WTC11 (cell line): ENCODE measurements at regions not wholly inside any gene's neighbourhood (a gene's known extent, or its start where the extent isn't known, plus 50 kb on each side); places are given as distances from the start of the nearest gene placed in this dataset.
A peak's percentile ranks its signal among the peaks of the same experiment; 100 is the strongest.

Source experiments
- ATAC-seq: fragments of 200-7000 bp; cut with Tn5 transposase; 2 replicates; pipeline ENCODE4 v1.10.0; 2021; ENCODE audit warnings: mild to moderate bottlenecking, moderate library complexity
- CTCF ChIA-PET: fragments of 300-600 bp; sonication (Branson Sonifier 250); formaldehyde crosslinking; loops from one replicate; lab custom pipeline; 2021; ENCODE audit warnings: antibody characterized with exemption; lab: Charles Lee
- POLR2A ChIA-PET: fragments of 350-600 bp; sonication (Branson Sonifier 250); formaldehyde crosslinking; loops from one replicate; lab custom pipeline; 2021; ENCODE audit warnings: antibody characterized with exemption; lab: Charles Lee
- DNase-seq: peaks from one replicate; pipeline ENCODE4 v3.0.0; 2021; ENCODE audit warnings: low spot score
- H3K27ac Mint-ChIP-seq: 2 replicates; pipeline ENCODE4 v1.8.0; 2021; ENCODE audit warnings: mixed read lengths
- H3K27me3 Mint-ChIP-seq: 2 replicates; pipeline ENCODE4 v1.8.0; 2021; ENCODE audit warnings: low read depth, mild to moderate bottlenecking, moderate library complexity, mixed read lengths
- H3K36me3 Mint-ChIP-seq: 2 replicates; pipeline ENCODE4 v1.8.0; 2021; ENCODE audit warnings: mixed read lengths
- H3K4me1 Mint-ChIP-seq: 2 replicates; pipeline ENCODE4 v1.8.0; 2022; ENCODE audit warnings: mixed read lengths
- H3K4me3 Mint-ChIP-seq: 2 replicates; pipeline ENCODE4 v1.8.0; 2021; ENCODE audit warnings: mild to moderate bottlenecking, moderate library complexity, mixed read lengths
- H3K9me3 Mint-ChIP-seq: 2 replicates; pipeline ENCODE4 v1.8.0; 2021; ENCODE audit warnings: mixed read lengths
- CREB1 ChIP-seq: sonication (generic); formaldehyde crosslinking; IDR thresholded peaks from 2 replicates; pipeline ENCODE4 v1.8.0; 2023; ENCODE audit warnings: mild to moderate bottlenecking, missing genetic modification reagents
- CTCF ChIP-seq: fragments of 200-600 bp; IDR thresholded peaks from 2 replicates; pipeline ENCODE4 v1.8.0; 2022; ENCODE audit warnings: antibody characterized with exemption
- ESRRA ChIP-seq: sonication (generic); formaldehyde crosslinking; IDR thresholded peaks from 2 replicates; pipeline ENCODE4 v1.8.1; 2022; ENCODE audit warnings: mild to moderate bottlenecking, missing genetic modification reagents, borderline replicate concordance
- FOXP4 ChIP-seq: sonication (generic); formaldehyde crosslinking; IDR thresholded peaks from 2 replicates; pipeline ENCODE4 v1.8.0; 2022; ENCODE audit warnings: mild to moderate bottlenecking, missing genetic modification reagents
- GTF2I ChIP-seq: fragments of 250-450 bp; sonication (Bioruptor Pico); conservative IDR thresholded peaks from 2 replicates; pipeline ENCODE4 v1.4.0; 2021; ENCODE audit warnings: mild to moderate bottlenecking
- MAX ChIP-seq: sonication (generic); formaldehyde crosslinking; IDR thresholded peaks from 2 replicates; pipeline ENCODE4 v1.8.0; 2022; ENCODE audit warnings: mild to moderate bottlenecking, missing genetic modification reagents
- NFATC4 ChIP-seq: fragments of 250-450 bp; sonication (Bioruptor Pico); IDR thresholded peaks from 2 replicates; pipeline ENCODE4 v1.9.0; 2021; ENCODE audit warnings: mild to moderate bottlenecking
- NR3C1 ChIP-seq: sonication (generic); formaldehyde crosslinking; conservative IDR thresholded peaks from 2 replicates; pipeline ENCODE4 v1.8.1; 2023; ENCODE audit warnings: low read depth, mild to moderate bottlenecking, missing genetic modification reagents
- OVOL2 ChIP-seq: fragments of 250-450 bp; sonication (Bioruptor Pico); IDR thresholded peaks from 2 replicates; pipeline ENCODE4 v1.9.0; 2021; ENCODE audit warnings: mild to moderate bottlenecking, borderline replicate concordance
- STAT6 ChIP-seq: sonication (generic); formaldehyde crosslinking; conservative IDR thresholded peaks from 2 replicates; pipeline ENCODE4 v1.8.1; 2023; ENCODE audit warnings: mild to moderate bottlenecking, low read depth, missing genetic modification reagents, moderate library complexity
- TEAD1 ChIP-seq: sonication (generic); formaldehyde crosslinking; IDR thresholded peaks from 2 replicates; pipeline ENCODE4 v1.8.0; 2022; ENCODE audit warnings: mild to moderate bottlenecking, missing genetic modification reagents
- ZNF219 ChIP-seq: sonication (generic); formaldehyde crosslinking; IDR thresholded peaks from 2 replicates; pipeline ENCODE4 v1.8.0; 2023; ENCODE audit warnings: missing genetic modification reagents, mild to moderate bottlenecking, borderline replicate concordance
- ZNF263 ChIP-seq: sonication (generic); formaldehyde crosslinking; IDR thresholded peaks from 2 replicates; pipeline ENCODE4 v1.8.1; 2022; ENCODE audit warnings: low read depth, mild to moderate bottlenecking, moderate library complexity, missing genetic modification reagents
- ZNF423 ChIP-seq: fragments of 250-450 bp; sonication (Bioruptor Pico); IDR thresholded peaks from 2 replicates; pipeline ENCODE4 v2.1.2; 2022; ENCODE audit warnings: mild to moderate bottlenecking, moderate library complexity
- ZNF512 ChIP-seq: sonication (generic); formaldehyde crosslinking; IDR thresholded peaks from 2 replicates; pipeline ENCODE4 v1.8.1; 2022; ENCODE audit warnings: missing genetic modification reagents, borderline replicate concordance
- TF ChIP-seq, protein P1 (sequence below): fragments of 250-450 bp; sonication (Bioruptor Pico); IDR thresholded peaks from 2 replicates; pipeline ENCODE4 v1.9.0; 2021; ENCODE audit warnings: mild to moderate bottlenecking
- TF ChIP-seq, protein P2 (sequence below): sonication (generic); formaldehyde crosslinking; IDR thresholded peaks from 2 replicates; pipeline ENCODE4 v1.8.1; 2023; ENCODE audit warnings: mild to moderate bottlenecking, missing genetic modification reagents, moderate library complexity

GRCh38 chr4:181224852-181225251 lies 1018.4 kb upstream of the TENM3 start (continued):
- TF ChIP-seq ZNF512 (CRISPR knock-in tag) (no peak), FOXP4 (CRISPR knock-in tag) (no peak)

DNA sequence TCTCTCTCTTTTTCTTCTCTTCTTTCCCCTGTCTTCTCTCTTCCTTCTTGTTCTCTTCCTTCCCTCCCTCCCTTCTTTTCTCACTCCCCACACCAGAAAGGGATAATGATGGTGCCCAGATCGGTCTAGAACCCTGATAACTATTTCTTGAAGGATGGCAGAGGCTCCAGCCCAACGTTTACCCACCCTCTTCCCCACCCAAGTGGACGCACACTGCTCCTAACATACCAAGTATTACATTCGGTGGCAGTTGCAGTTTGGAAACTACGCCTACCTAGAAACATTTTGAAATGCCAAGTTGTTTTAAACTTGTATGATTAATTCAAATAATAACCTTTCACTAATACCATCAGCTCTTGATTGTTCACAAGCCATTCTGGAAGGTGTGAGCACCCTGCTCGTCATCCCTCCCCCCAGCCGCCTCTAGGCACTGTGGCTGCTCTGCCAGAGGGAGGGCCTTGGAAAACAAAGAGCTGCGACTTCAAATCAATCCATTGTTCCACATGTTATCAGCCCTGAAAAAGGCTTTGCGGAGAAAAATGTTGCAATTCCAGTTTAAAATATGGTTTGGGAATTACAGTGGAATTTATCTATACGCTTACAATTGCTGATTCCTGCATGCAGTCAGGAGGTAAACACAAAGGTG lies 1017.5 kb upstream of the TENM3 start:
- Mint-ChIP-seq H3K36me3 (no peaks in the 10 kb centered on the region), H3K27me3 (no peaks in the 10 kb centered on the region), H3K4me3 (no peak overlapping the region; the same call in 1 of the 2 replicates), H3K9me3 (no peaks in the 10 kb centered on the region), H3K4me1 (peaks cover 23% of the 10 kb centered on the region), H3K27ac (no peak overlapping the region)
- ATAC-seq (peak; percentile 97), DNase-seq (peak; percentile 20)
- no peak for TF ChIP-seq CTCF
- TF ChIP-seq NR3C1 (CRISPR knock-in tag) = no peak
- TF ChIP-seq ZNF423 (CRISPR knock-in tag) = no peak
- no peak for TF ChIP-seq NFATC4 (CRISPR knock-in tag)
- TF ChIP-seq, protein P1, sequence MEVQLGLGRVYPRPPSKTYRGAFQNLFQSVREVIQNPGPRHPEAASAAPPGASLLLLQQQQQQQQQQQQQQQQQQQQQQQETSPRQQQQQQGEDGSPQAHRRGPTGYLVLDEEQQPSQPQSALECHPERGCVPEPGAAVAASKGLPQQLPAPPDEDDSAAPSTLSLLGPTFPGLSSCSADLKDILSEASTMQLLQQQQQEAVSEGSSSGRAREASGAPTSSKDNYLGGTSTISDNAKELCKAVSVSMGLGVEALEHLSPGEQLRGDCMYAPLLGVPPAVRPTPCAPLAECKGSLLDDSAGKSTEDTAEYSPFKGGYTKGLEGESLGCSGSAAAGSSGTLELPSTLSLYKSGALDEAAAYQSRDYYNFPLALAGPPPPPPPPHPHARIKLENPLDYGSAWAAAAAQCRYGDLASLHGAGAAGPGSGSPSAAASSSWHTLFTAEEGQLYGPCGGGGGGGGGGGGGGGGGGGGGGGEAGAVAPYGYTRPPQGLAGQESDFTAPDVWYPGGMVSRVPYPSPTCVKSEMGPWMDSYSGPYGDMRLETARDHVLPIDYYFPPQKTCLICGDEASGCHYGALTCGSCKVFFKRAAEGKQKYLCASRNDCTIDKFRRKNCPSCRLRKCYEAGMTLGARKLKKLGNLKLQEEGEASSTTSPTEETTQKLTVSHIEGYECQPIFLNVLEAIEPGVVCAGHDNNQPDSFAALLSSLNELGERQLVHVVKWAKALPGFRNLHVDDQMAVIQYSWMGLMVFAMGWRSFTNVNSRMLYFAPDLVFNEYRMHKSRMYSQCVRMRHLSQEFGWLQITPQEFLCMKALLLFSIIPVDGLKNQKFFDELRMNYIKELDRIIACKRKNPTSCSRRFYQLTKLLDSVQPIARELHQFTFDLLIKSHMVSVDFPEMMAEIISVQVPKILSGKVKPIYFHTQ (CRISPR knock-in tag) = no peak
- TF ChIP-seq, protein P2, sequence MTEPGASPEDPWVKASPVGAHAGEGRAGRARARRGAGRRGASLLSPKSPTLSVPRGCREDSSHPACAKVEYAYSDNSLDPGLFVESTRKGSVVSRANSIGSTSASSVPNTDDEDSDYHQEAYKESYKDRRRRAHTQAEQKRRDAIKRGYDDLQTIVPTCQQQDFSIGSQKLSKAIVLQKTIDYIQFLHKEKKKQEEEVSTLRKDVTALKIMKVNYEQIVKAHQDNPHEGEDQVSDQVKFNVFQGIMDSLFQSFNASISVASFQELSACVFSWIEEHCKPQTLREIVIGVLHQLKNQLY (CRISPR knock-in tag) = no peak
- TF ChIP-seq ZNF263 (CRISPR knock-in tag) = no peak
- TF ChIP-seq CREB1 (CRISPR knock-in tag) = no peak
- TF ChIP-seq ZNF219 (CRISPR knock-in tag) = no peak
- TF ChIP-seq MAX (CRISPR knock-in tag) = no peak
- no peak for TF ChIP-seq ESRRA (CRISPR knock-in tag)
- TF ChIP-seq ZNF512 (CRISPR knock-in tag) = no peak
- no peak for TF ChIP-seq GTF2I (CRISPR knock-in tag)
- no peak for TF ChIP-seq OVOL2 (CRISPR knock-in tag)
- TF ChIP-seq STAT6 (CRISPR knock-in tag) = no peak
- TF ChIP-seq TEAD1 (CRISPR knock-in tag) = no peak
- CTCF ChIA-PET = interaction anchor here (1.2 kb wide), 1 partner anchor 21 kb away, joined by 3 read pairs; no protein-coding TSS in a partner anchor
- POLR2A ChIA-PET = no interaction called here
